ENCODE measurements at regions not wholly inside any gene's neighbourhood (a gene's known extent, or its start where the extent isn't known, plus 50 kb on each side); places are given as distances from the start of the nearest gene placed in this dataset.

- no peaks in the 10 kb centered on the region for H3K4me1 ChIP-seq (ENCODE audit: control insufficient read depth, insufficient read depth, low read length)
- DNase-seq = no peak
- H3K27ac ChIP-seq (ENCODE audit: low read length) = no peak overlapping the region
- WGBS (ENCODE audit: insufficient coverage, low lambda C conversion rate) = 96% methylated on average over 4 of the region's 5 CpGs
- H3K27me3 ChIP-seq (ENCODE audit: control insufficient read depth, insufficient read depth, low read length) = no peaks in the 10 kb centered on the region
- H3K36me3 ChIP-seq (ENCODE audit: control insufficient read depth, insufficient read depth, low read length) = no peaks in the 10 kb centered on the region
- no peak overlapping the region for H3K4me3 ChIP-seq (ENCODE audit: low read length)
- no peaks in the 10 kb centered on the region for H3K9me3 ChIP-seq (ENCODE audit: control insufficient read depth, low read depth, low read length)
Observed at GRCh38 chr2:78118037-78118436, 595.9 kb upstream of the LRRTM4 start.

DNA sequence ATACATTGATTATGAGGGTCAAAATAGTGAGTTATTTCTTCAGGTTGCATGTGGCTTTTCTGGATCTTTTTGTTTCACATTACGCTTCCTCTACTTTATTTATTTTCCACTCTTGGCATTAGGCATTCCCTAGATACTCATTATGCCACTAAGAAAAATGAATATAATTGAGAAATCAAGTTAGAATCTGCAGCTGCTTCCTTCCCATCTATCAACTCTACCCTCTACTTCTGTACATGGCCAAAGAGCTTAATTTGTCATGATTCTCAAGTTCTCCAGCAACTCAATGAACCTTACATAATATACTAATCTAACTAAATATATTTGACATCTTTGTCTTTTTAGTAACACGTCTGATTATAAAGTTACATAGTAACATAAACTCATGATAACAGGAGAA, 598.1 kb upstream of the LRRTM4 start:
- H3K27ac ChIP-seq (ENCODE audit: low read length) = no peak overlapping the region
- no peak for DNase-seq
- no peaks in the 10 kb centered on the region for H3K4me1 ChIP-seq (ENCODE audit: control insufficient read depth, insufficient read depth, low read length)
- H3K27me3 ChIP-seq (ENCODE audit: control insufficient read depth, insufficient read depth, low read length) = no peaks in the 10 kb centered on the region
- H3K36me3 ChIP-seq (ENCODE audit: control insufficient read depth, insufficient read depth, low read length) = no peaks in the 10 kb centered on the region
- WGBS (ENCODE audit: insufficient coverage, low lambda C conversion rate) = 100% methylated on average over 1 of the region's 2 CpGs
- H3K9me3 ChIP-seq (ENCODE audit: control insufficient read depth, low read depth, low read length) = no peaks in the 10 kb centered on the region
- H3K4me3 ChIP-seq (ENCODE audit: low read length) = no peak overlapping the region

DNA sequence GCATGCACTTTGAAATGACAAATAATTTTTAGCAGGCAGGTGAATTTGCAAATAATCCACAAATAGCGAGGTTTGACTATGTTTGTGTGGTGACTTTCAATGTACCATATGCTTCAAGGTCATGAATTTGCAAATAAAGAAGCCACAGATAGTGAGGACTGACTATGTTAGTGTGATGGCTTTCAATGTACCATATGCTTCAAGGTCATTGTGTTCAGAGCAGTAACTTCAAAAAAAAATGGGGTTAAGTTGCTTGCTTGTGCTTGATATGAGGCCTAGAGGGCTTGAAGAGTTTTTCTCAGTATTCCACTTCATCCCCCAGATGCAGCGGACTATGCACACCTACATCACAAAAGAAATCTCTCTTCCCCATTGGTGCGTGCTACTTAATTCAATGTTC, 602.9 kb upstream of the LRRTM4 start:
- Histone ChIP-seq H3K4me3 (ENCODE audit: low read length) (no peak overlapping the region), H3K36me3 (ENCODE audit: control insufficient read depth, insufficient read depth, low read length) (no peaks in the 10 kb centered on the region), H3K27ac (ENCODE audit: low read length) (no peak overlapping the region), H3K4me1 (ENCODE audit: control insufficient read depth, insufficient read depth, low read length) (no peaks in the 10 kb centered on the region), H3K27me3 (ENCODE audit: control insufficient read depth, insufficient read depth, low read length) (no peaks in the 10 kb centered on the region), H3K9me3 (ENCODE audit: control insufficient read depth, low read depth, low read length) (no peaks in the 10 kb centered on the region)
- DNase-seq = no peak
- no CpG with 5 or more reads among the region's 3 CpGs for WGBS (ENCODE audit: insufficient coverage, low lambda C conversion rate)

DNA sequence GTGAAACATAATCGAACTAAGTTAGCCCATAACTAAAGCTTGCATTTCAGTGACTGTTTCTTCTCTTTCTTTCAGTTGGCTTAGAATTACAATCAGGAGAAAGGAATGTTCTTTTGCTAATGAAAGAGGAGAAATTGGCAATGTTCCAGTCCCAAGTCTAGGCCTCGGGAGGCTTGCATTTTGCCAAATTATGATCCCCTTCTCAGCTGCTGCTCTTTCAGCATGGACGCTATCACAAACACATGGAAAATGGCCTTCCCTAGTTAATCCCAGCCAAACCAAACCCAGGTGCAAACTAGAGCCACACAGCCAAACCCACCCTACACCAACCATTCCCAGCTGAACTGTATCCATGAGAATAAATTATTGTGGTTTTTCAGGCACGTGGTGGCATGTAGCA, 605.2 kb upstream of the LRRTM4 start:
- Histone ChIP-seq H3K4me3 (ENCODE audit: low read length) (no peak overlapping the region), H3K27ac (ENCODE audit: low read length) (no peak overlapping the region), H3K4me1 (ENCODE audit: control insufficient read depth, insufficient read depth, low read length) (no peaks in the 10 kb centered on the region), H3K36me3 (ENCODE audit: control insufficient read depth, insufficient read depth, low read length) (no peaks in the 10 kb centered on the region), H3K9me3 (ENCODE audit: control insufficient read depth, low read depth, low read length) (no peaks in the 10 kb centered on the region), H3K27me3 (ENCODE audit: control insufficient read depth, insufficient read depth, low read length) (no peaks in the 10 kb centered on the region)
- WGBS (ENCODE audit: insufficient coverage, low lambda C conversion rate) = no CpG with 5 or more reads among the region's 4 CpGs
- no peak for DNase-seq

DNA sequence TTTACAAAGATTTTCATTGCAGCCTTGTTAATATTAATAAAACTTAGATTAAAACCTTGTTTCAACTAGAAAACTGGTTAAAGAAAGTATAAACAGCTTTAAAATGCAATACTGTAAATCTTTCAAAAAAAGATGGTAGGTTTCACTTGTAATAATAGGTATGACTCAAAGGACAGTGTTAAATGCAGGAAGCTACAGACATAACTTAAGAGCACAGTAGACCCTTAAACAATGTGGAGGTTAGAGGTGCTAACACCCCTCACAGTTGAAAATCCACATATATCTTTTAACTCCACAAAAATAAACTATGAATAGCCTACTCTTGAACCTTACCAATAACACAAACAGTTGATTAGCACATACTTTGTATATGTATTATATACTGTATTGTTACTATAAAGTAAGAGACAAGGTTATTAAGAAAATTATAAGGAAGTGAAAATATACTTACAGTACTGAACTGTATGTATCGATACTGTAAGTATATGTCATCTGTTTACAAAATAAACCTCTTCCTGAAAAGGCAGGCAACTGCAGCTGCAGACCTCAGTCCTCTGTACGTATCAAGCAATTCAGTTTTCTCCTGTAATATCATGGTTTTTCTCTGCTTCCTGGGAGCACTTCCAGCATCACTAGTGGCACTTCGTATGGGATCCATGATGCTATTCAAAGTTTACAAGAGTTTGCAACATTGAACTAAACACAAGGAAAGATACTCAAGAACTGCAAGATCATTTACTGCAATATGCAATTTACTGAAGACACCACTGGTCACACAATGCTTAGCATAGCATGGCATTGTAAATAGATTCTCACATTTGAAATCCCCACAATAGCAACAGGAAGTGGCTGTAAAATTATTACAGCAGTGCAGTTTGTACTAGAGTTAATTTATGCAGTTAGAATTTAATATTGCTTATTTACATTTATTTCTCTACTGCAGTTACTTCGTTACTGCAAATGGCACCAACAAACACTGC, 610.5 kb upstream of the LRRTM4 start:
- H3K4me1 ChIP-seq (ENCODE audit: control insufficient read depth, insufficient read depth, low read length) = no peaks in the 10 kb centered on the region
- H3K27me3 ChIP-seq (ENCODE audit: control insufficient read depth, insufficient read depth, low read length) = no peaks in the 10 kb centered on the region
- no peak overlapping the region for H3K4me3 ChIP-seq (ENCODE audit: low read length)
- DNase-seq = no peak
- H3K36me3 ChIP-seq (ENCODE audit: control insufficient read depth, insufficient read depth, low read length) = no peaks in the 10 kb centered on the region
- H3K9me3 ChIP-seq (ENCODE audit: control insufficient read depth, low read depth, low read length) = no peaks in the 10 kb centered on the region
- H3K27ac ChIP-seq (ENCODE audit: low read length) = no peak overlapping the region
- WGBS (ENCODE audit: insufficient coverage, low lambda C conversion rate) = 60% methylated on average over 1 of the region's 4 CpGs

DNA sequence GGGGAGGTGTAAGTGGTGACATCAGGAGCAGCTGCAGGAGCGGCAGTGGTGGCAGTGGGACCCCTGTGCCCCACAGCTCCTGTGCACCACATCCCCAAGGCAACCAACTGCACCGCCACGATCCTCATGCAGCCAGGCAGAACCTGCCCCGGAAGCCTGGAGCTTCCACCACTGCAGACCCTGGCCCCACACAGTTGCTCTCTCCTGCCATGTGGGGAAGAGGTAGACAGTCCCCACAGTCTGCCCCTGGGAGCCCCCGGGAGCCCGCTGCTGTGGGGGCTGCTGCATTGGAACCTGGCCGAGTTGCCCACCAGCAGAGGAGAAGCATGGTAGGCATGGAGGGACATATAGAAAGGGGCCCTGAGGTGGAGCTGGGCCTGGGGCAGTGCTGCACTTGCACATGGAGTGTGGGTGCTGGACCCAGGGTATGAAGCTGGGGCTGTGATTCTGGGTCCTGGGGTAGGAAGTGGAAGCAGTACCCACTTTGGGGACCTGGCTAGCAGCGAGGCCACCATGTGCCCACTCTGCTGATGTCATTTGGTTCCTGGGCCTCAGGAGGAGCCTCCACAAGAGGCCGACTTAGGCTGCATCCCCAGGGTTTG, 623.3 kb upstream of the LRRTM4 start:
- Histone ChIP-seq H3K27me3 (ENCODE audit: control insufficient read depth, insufficient read depth, low read length) (no peaks in the 10 kb centered on the region), H3K4me1 (ENCODE audit: control insufficient read depth, insufficient read depth, low read length) (no peaks in the 10 kb centered on the region), H3K4me3 (ENCODE audit: low read length) (no peak overlapping the region), H3K36me3 (ENCODE audit: control insufficient read depth, insufficient read depth, low read length) (no peaks in the 10 kb centered on the region), H3K27ac (ENCODE audit: low read length) (no peak overlapping the region), H3K9me3 (ENCODE audit: control insufficient read depth, low read depth, low read length) (peaks cover 5% of the 10 kb centered on the region)
- no peak for DNase-seq
- WGBS (ENCODE audit: insufficient coverage, low lambda C conversion rate) = no CpG with 5 or more reads among the region's 9 CpGs

DNA sequence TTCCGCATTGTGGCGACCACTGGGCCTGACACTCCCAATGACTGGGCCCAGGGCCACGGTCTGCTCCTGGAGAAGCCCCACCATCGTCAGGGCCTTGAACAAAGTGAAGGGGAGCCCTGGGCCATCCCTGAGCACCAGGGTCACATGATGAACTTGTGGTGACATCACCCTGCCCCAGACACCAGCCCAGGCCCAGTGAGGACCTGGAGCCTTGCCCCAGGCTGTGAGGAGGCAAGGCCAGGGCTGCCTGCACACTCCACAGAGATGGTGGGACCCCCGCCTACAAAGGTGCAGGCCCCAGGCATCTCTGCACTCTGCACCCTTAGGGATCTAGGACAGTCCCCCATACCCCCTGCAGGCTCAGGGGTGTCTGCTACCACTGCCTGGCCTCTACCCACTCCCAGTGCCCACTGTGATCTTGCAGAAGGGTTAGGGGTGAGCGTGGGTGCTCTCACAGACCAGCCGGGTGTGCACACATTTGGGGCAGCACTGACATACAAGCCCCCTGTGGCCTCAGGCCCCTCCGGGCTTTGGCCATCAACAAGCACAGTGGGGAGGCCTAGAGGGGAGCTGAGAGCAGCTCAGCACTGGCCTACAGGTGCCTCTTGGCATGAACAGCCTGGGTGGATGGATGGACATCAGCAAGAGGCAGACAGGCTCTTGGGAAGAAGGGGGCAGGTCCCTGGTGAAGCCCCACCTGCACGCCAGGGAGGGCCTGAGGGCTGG, 624.0 kb upstream of the LRRTM4 start:
- Histone ChIP-seq H3K9me3 (ENCODE audit: control insufficient read depth, low read depth, low read length) (peaks cover 5% of the 10 kb centered on the region), H3K27ac (ENCODE audit: low read length) (no peak overlapping the region), H3K4me3 (ENCODE audit: low read length) (no peak overlapping the region), H3K36me3 (ENCODE audit: control insufficient read depth, insufficient read depth, low read length) (no peaks in the 10 kb centered on the region), H3K4me1 (ENCODE audit: control insufficient read depth, insufficient read depth, low read length) (no peaks in the 10 kb centered on the region), H3K27me3 (ENCODE audit: control insufficient read depth, insufficient read depth, low read length) (no peaks in the 10 kb centered on the region)
- no peak for DNase-seq
- no CpG with 5 or more reads among the region's 9 CpGs for WGBS (ENCODE audit: insufficient coverage, low lambda C conversion rate)

- Histone ChIP-seq H3K27me3 (ENCODE audit: control insufficient read depth, insufficient read depth, low read length) (no peaks in the 10 kb centered on the region), H3K4me3 (ENCODE audit: low read length) (no peak overlapping the region), H3K9me3 (ENCODE audit: control insufficient read depth, low read depth, low read length) (peaks cover 5% of the 10 kb centered on the region), H3K36me3 (ENCODE audit: control insufficient read depth, insufficient read depth, low read length) (no peaks in the 10 kb centered on the region), H3K27ac (ENCODE audit: low read length) (no peak overlapping the region), H3K4me1 (ENCODE audit: control insufficient read depth, insufficient read depth, low read length) (no peaks in the 10 kb centered on the region)
- DNase-seq = no peak
- no CpG with 5 or more reads among the region's 2 CpGs for WGBS (ENCODE audit: insufficient coverage, low lambda C conversion rate)
Observed at GRCh38 chr2:78147466-78147865, 625.3 kb upstream of the LRRTM4 start.

GRCh38 chr2:78154586-78154985, 632.4 kb upstream of the LRRTM4 start:
- DNase-seq = no peak
- H3K9me3 ChIP-seq (ENCODE audit: control insufficient read depth, low read depth, low read length) = no peaks in the 10 kb centered on the region
- no peaks in the 10 kb centered on the region for H3K36me3 ChIP-seq (ENCODE audit: control insufficient read depth, insufficient read depth, low read length)
- no CpG with 5 or more reads among the region's 2 CpGs for WGBS (ENCODE audit: insufficient coverage, low lambda C conversion rate)
- H3K4me1 ChIP-seq (ENCODE audit: control insufficient read depth, insufficient read depth, low read length) = no peaks in the 10 kb centered on the region
- H3K27ac ChIP-seq (ENCODE audit: low read length) = no peak overlapping the region
- H3K27me3 ChIP-seq (ENCODE audit: control insufficient read depth, insufficient read depth, low read length) = no peaks in the 10 kb centered on the region
- no peak overlapping the region for H3K4me3 ChIP-seq (ENCODE audit: low read length)

DNA sequence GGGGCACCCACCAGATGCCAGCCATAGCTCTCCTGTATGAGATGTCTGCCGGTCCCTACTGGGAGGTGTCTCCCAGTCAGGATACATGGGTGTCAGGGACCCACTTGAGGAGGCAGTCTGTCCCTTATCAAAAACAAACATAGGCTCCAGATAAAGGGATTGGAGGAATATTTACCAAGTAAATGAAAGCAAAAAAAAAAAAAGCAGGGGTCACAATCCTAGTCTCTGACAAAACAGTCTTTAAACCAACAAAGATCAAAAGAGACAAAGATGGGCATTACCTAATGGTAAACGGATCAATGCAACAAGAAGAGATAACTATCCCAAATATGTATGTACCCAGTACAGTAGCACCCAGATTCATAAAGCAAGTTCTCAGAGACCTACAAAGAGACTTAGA, 640.0 kb upstream of the LRRTM4 start:
- no CpG with 5 or more reads among the region's 2 CpGs for WGBS (ENCODE audit: insufficient coverage, low lambda C conversion rate)
- no peak for DNase-seq
- no peak overlapping the region for H3K27ac ChIP-seq (ENCODE audit: low read length)

More for the DNA sequence above, 640.0 kb upstream of the LRRTM4 start:
- no peaks in the 10 kb centered on the region for H3K4me1 ChIP-seq (ENCODE audit: control insufficient read depth, insufficient read depth, low read length)
- no peak overlapping the region for H3K4me3 ChIP-seq (ENCODE audit: low read length)
- H3K27me3 ChIP-seq (ENCODE audit: control insufficient read depth, insufficient read depth, low read length) = no peaks in the 10 kb centered on the region
- no peaks in the 10 kb centered on the region for H3K9me3 ChIP-seq (ENCODE audit: control insufficient read depth, low read depth, low read length)
- H3K36me3 ChIP-seq (ENCODE audit: control insufficient read depth, insufficient read depth, low read length) = no peaks in the 10 kb centered on the region
